AG20443 (cell line): ENCODE measurements at regions not wholly inside any gene's neighbourhood (a gene's known extent, or its start where the extent isn't known, plus 50 kb on each side); places are given as distances from the start of the nearest gene placed in this dataset.
"Not testable (repeated sequence)": the region's sequence is repeated elsewhere in the genome, so short reads cannot be mapped to it uniquely, and the experiment has no call there.

ENCODE experiments used
- DNase-seq: peaks from one replicate; pipeline ENCODE4 v3.0.0; 2012; ENCODE audit warnings: low spot score, mixed read lengths

GRCh38 chr21:17139159-17139558, 373.7 kb upstream of the CXADR start:
- not testable (repeated sequence) for DNase-seq

- peak; percentile 10 for DNase-seq
Measured at GRCh38 chr21:17139696-17140095, 373.1 kb upstream of the CXADR start.

- DNase-seq = no peak
Measured at GRCh38 chr21:17146426-17146825, 366.4 kb upstream of the CXADR start.

- DNase-seq = no peak
Measured at GRCh38 chr21:17159697-17160096, 353.1 kb upstream of the CXADR start.

GRCh38 chr21:17185674-17186073, 327.2 kb upstream of the CXADR start:
- DNase-seq = no peak

GRCh38 chr21:17189963-17190362, 322.9 kb upstream of the CXADR start:
- DNase-seq = no peak

GRCh38 chr21:17191346-17191993, 321.4 kb upstream of the CXADR start:
- peak; percentile 6 for DNase-seq

- no peak for DNase-seq
Measured at GRCh38 chr21:17195351-17195750, 317.5 kb upstream of the CXADR start.

GRCh38 chr21:17195976-17196375, 316.9 kb upstream of the CXADR start:
- DNase-seq = no peak

- no peak for DNase-seq
Measured at GRCh38 chr21:17196623-17197022, 316.2 kb upstream of the CXADR start.

GRCh38 chr21:17197996-17198395, 314.8 kb upstream of the CXADR start:
- DNase-seq = no peak

- no peak for DNase-seq
Measured at GRCh38 chr21:17200250-17200649, 312.6 kb upstream of the CXADR start.

- no peak for DNase-seq
Measured at GRCh38 chr21:17201741-17202260, 311.0 kb upstream of the CXADR start.

- DNase-seq = no peak
Measured at GRCh38 chr21:17214801-17215200, 298.0 kb upstream of the CXADR start.

GRCh38 chr21:17219050-17219449, 293.8 kb upstream of the CXADR start:
- DNase-seq = not testable (repeated sequence)

- no peak for DNase-seq
Measured at GRCh38 chr21:17231124-17231523, 281.7 kb upstream of the CXADR start.

- DNase-seq = no peak
Measured at GRCh38 chr21:17231771-17232170, 281.1 kb upstream of the CXADR start.

GRCh38 chr21:17238468-17238867, 274.4 kb upstream of the CXADR start:
- no peak for DNase-seq

GRCh38 chr21:17250778-17251241, 262.0 kb upstream of the CXADR start:
- no peak for DNase-seq

GRCh38 chr21:17257784-17258183, 255.1 kb upstream of the CXADR start:
- no peak for DNase-seq

- no peak for DNase-seq
Measured at GRCh38 chr21:17264182-17264581, 248.7 kb upstream of the CXADR start.

- no peak for DNase-seq
Measured at GRCh38 chr21:17269760-17270159, 243.1 kb upstream of the CXADR start.

GRCh38 chr21:17270229-17270628, 242.6 kb upstream of the CXADR start:
- peak; percentile 52 for DNase-seq

GRCh38 chr21:17279663-17280062, 233.2 kb upstream of the CXADR start:
- DNase-seq = no peak
